B cell (primary cell): ENCODE measurements at regions not wholly inside any gene's neighbourhood (a gene's known extent, or its start where the extent isn't known, plus 50 kb on each side); places are given as distances from the start of the nearest gene placed in this dataset.
"Not testable (repeated sequence)": the region's sequence is repeated elsewhere in the genome, so short reads cannot be mapped to it uniquely, and the experiment has no call there.

Experiments
- ATAC-seq: fragments of 200-7000 bp; cut with Tn5 transposase; one replicate; pipeline ENCODE4 v1.10.0; 2021; ENCODE audit warnings: low read depth, mild to moderate bottlenecking, moderate number of reproducible peaks, moderate library complexity
- CTCF ChIA-PET: fragments of 350-600 bp; sonication (Branson Sonifier 250); formaldehyde crosslinking; loops from one replicate; lab custom pipeline; 2021; ENCODE audit warnings: antibody characterized with exemption, inconsistent platforms; lab: Charles Lee
- POLR2A ChIA-PET: fragments of 350-600 bp; sonication (Branson Sonifier 250); formaldehyde crosslinking; loops from one replicate; lab custom pipeline; 2021; ENCODE audit warnings: antibody characterized with exemption; lab: Charles Lee
- DNase-seq: peaks from one replicate; pipeline ENCODE4 v3.0.0; 2013
- H2AFZ ChIP-seq: 2 replicates; pipeline ENCODE4 v1.6.1; 2012; ENCODE audit warnings: mild to moderate bottlenecking, low read depth, low read length; ENCODE audit not compliant: insufficient read depth, poor library complexity, severe bottlenecking
- H3K27ac ChIP-seq, 2 donors: 1 replicate in 1 of 2; 2 replicates in 1 of 2; pipeline ENCODE4 v1.5.1; 2012 to 2013; ENCODE audit warnings: low read length in 2 of 2, mild to moderate bottlenecking in 2 of 2, moderate library complexity in 1 of 2
- H3K27me3 ChIP-seq, 4 experiments: fragments of 200-600 bp in 1 of 4; sonication (generic) in 1 of 4; replicated peaks in 1 of 4; 1 replicate in 2 of 4; 2 replicates in 2 of 4; pipeline versions ENCODE4 v1.6.1 to v1.7.0; 2013 to 2016; ENCODE audit warnings: low read length in 3 of 4, mild to moderate bottlenecking in 2 of 4, mixed read lengths in 1 of 4, moderate library complexity in 1 of 4; ENCODE audit not compliant: insufficient read depth in 4 of 4, control insufficient read depth in 3 of 4; ENCODE audit errors: control extremely low read depth in 1 of 4
- H3K36me3 ChIP-seq, 2 experiments: replicated peaks in 1 of 2; 1 replicate in 1 of 2; 2 replicates in 1 of 2; pipeline versions ENCODE4 v1.6.1 to v1.7.1; 2013; ENCODE audit warnings: low read length in 1 of 2; ENCODE audit not compliant: insufficient read depth in 2 of 2, control insufficient read depth in 1 of 2; ENCODE audit errors: control extremely low read depth in 1 of 2, extremely low read depth in 1 of 2
- H3K4me1 ChIP-seq, 2 donors: fragments of 200-600 bp in 1 of 2; sonication (generic) in 1 of 2; 1 replicate in 1 of 2; 2 replicates in 1 of 2; pipeline versions ENCODE4 v1.5.1 to v1.6.1; 2013 to 2017; ENCODE audit warnings: low read length in 2 of 2; ENCODE audit not compliant: control insufficient read depth in 2 of 2, insufficient read depth in 2 of 2
- H3K4me2 ChIP-seq: replicated peaks from 2 replicates; pipeline ENCODE3; 2012; ENCODE audit warnings: mild to moderate bottlenecking, low read depth, low read length; ENCODE audit not compliant: poor library complexity, severe bottlenecking
- H3K4me3 ChIP-seq, 5 experiments: fragments of 200-600 bp in 1 of 5; sonication (generic) in 1 of 5; 1 replicate in 3 of 5; 2 replicates in 2 of 5; pipeline versions ENCODE4 v1.5.1 to v1.7.0; 2011 to 2016; ENCODE audit warnings: low read length in 4 of 5, mild to moderate bottlenecking in 4 of 5, low read depth in 2 of 5, control low read depth in 1 of 5, moderate library complexity in 1 of 5; ENCODE audit not compliant: insufficient read depth in 1 of 5; ENCODE audit errors: control extremely low read depth in 1 of 5, extremely low read depth in 1 of 5
- H3K79me2 ChIP-seq: fragments of 200-600 bp; sonication (generic); one replicate; pipeline ENCODE4 v1.6.0; 2016; ENCODE audit warnings: low read length; ENCODE audit not compliant: control insufficient read depth, insufficient read depth
- H3K9ac ChIP-seq: fragments of 200-600 bp; sonication (generic); 2 replicates; pipeline ENCODE4 v1.6.1; 2017; ENCODE audit warnings: mild to moderate bottlenecking, low read length, moderate library complexity
- H3K9me3 ChIP-seq, 3 donors: one replicate each; pipeline versions ENCODE4 v1.6.1 to v1.7.1; 2013; ENCODE audit warnings: low read length in 2 of 3; ENCODE audit not compliant: control insufficient read depth in 2 of 3, insufficient read depth in 1 of 3; ENCODE audit errors: control extremely low read depth in 1 of 3
- H4K20me1 ChIP-seq: 2 replicates; pipeline ENCODE4 v1.6.0; 2012; ENCODE audit warnings: mild to moderate bottlenecking, low read length; ENCODE audit not compliant: insufficient read depth, control insufficient read depth, poor library complexity, severe bottlenecking
- H3K27ac Mint-ChIP-seq: one replicate; pipeline ENCODE4 v1.8.0; 2021; ENCODE audit warnings: mixed read lengths
- H3K27me3 Mint-ChIP-seq: one replicate; pipeline ENCODE4 v1.8.0; 2021; ENCODE audit warnings: mixed read lengths
- H3K4me1 Mint-ChIP-seq: one replicate; pipeline ENCODE4 v1.8.0; 2021; ENCODE audit warnings: mixed read lengths
- H3K4me3 Mint-ChIP-seq: one replicate; pipeline ENCODE4 v1.8.0; 2021; ENCODE audit warnings: mixed read lengths
- H3K9me3 Mint-ChIP-seq: one replicate; pipeline ENCODE4 v1.8.0; 2022; ENCODE audit warnings: mixed read lengths; ENCODE audit not compliant: insufficient read depth
- CTCF ChIP-seq: fragments of 200-600 bp; IDR thresholded peaks from one replicate; pipeline ENCODE4 v1.8.0; 2022; ENCODE audit warnings: antibody characterized with exemption, mild to moderate bottlenecking
- EZH2 ChIP-seq: IDR thresholded peaks from 2 replicates; pipeline ENCODE4 v1.6.1; 2012; ENCODE audit warnings: borderline replicate concordance, low read depth, mild to moderate bottlenecking, moderate library complexity, low read length; ENCODE audit not compliant: insufficient read depth, poor library complexity, severe bottlenecking
- WGBS: methylation state at CpG from one replicate; pipeline ENCODE4 v1.1.5; 2013; ENCODE audit warnings: missing lambda C conversion rate; ENCODE audit not compliant: insufficient coverage; 5-methylcytosine and 5-hydroxymethylcytosine counted together
- intact Hi-C: fragments of 100-400 bp; cut with micrococcal nuclease; formaldehyde crosslinking; loops from one replicate; pipeline ENCODE4 v1.10.0; 2022

GRCh38 chr14:40630471-40630870 is 976.2 kb upstream of the LRFN5 start:
- TF ChIP-seq CTCF: no peak
- no peak for TF ChIP-seq EZH2
- Mint-ChIP-seq H3K27ac (no peak overlapping the region), H3K9me3 (no peaks in the 10 kb centered on the region), H3K4me1 (no peaks in the 10 kb centered on the region), H3K27me3 (no peaks in the 10 kb centered on the region), H3K4me3 (no peak overlapping the region)
- Histone ChIP-seq H4K20me1 (no peaks in the 10 kb centered on the region), H3K9ac (no peak overlapping the region), H3K79me2 (no peaks in the 10 kb centered on the region), H3K4me2 (no peak overlapping the region), H2AFZ (no peak overlapping the region), H3K27me3 (no peaks in the 10 kb centered on the region), H3K27ac (no peak overlapping the region), H3K4me1 (no peaks in the 10 kb centered on the region), H3K36me3 (no peaks in the 10 kb centered on the region), H3K9me3 (peaks cover 0 to 5% (median 0%) of the 10 kb centered on the region in 3 donors), H3K4me3 (no peak overlapping the region)
- DNase-seq (no peak), ATAC-seq (no peak)
- CTCF ChIA-PET: no interaction called here
- intact Hi-C loops: no loop called here
- POLR2A ChIA-PET: no interaction called here
- WGBS: 100% methylated on average over 1 of the region's 1 CpG

- CTCF ChIA-PET, H4K20me1 ChIP-seq, H3K27me3 ChIP-seq, H3K9ac ChIP-seq, H3K4me3 ChIP-seq, H3K9me3 ChIP-seq, H3K27ac ChIP-seq, H3K4me2 ChIP-seq, ATAC-seq, H3K4me1 Mint-ChIP-seq, H3K36me3 ChIP-seq, intact Hi-C loops, DNase-seq, H3K27me3 Mint-ChIP-seq, H3K4me3 Mint-ChIP-seq, H3K9me3 Mint-ChIP-seq, H3K27ac Mint-ChIP-seq, H3K4me1 ChIP-seq, H2AFZ ChIP-seq, H3K79me2 ChIP-seq, POLR2A ChIA-PET: not testable (repeated sequence)
- WGBS: 96% methylated on average over 27 of the region's 44 CpGs
These were observed 977.0 kb upstream of the LRFN5 start for GRCh38 chr14:40629551-40630137.
